K562 (cell line): ENCODE measurements at regions not wholly inside any gene's neighbourhood (a gene's known extent, or its start where the extent isn't known, plus 50 kb on each side); places are given as distances from the start of the nearest gene placed in this dataset.

Experiments
- BCLAF1 ChIP-seq, 2 experiments: fragments of 450-650 bp in 1 of 2; IDR thresholded peaks; 2 replicates each; pipeline ENCODE4 v1.6.1; 2011 to 2017; ENCODE audit warnings: low read depth in 2 of 2, antibody characterized with exemption in 1 of 2, borderline replicate concordance in 1 of 2, low read length in 1 of 2, mild to moderate bottlenecking in 1 of 2, mixed read lengths in 1 of 2; ENCODE audit not compliant: control insufficient read depth in 1 of 2
- CTCFL ChIP-seq: IDR thresholded peaks from 2 replicates; pipeline ENCODE4 v1.6.1; 2011; ENCODE audit warnings: borderline replicate concordance, low read depth, mild to moderate bottlenecking, moderate library complexity, low read length; ENCODE audit not compliant: insufficient read depth, poor library complexity, severe bottlenecking
- E2F5 ChIP-seq: sonication (generic); formaldehyde crosslinking; IDR thresholded peaks from 2 replicates; pipeline ENCODE4 v1.8.0; 2022; ENCODE audit warnings: mild to moderate bottlenecking, missing genetic modification reagents
- EWSR1 ChIP-seq: fragments of 450-650 bp; IDR thresholded peaks from 2 replicates; pipeline ENCODE4 v1.6.1; 2018; ENCODE audit warnings: borderline replicate concordance, mild to moderate bottlenecking, low read depth, moderate library complexity; ENCODE audit not compliant: partially characterized antibody
- GABPA ChIP-seq: fragments of 200-800 bp; sonication (Bioruptor generic); conservative IDR thresholded peaks from 2 replicates; pipeline ENCODE4 v1.6.1; 2016; ENCODE audit warnings: low read depth, missing genetic modification characterization, missing compliant biosample characterization
- PHF8 ChIP-seq: fragments of 200-600 bp; sonication (generic); IDR thresholded peaks from 2 replicates; pipeline ENCODE4 v1.6.1; 2012; ENCODE audit warnings: mixed run types, mild to moderate bottlenecking, inconsistent platforms, low read length, moderate library complexity, borderline replicate concordance
- RFX5 ChIP-seq: IDR thresholded peaks from 2 replicates; pipeline ENCODE4 v1.6.1; 2011; ENCODE audit warnings: low read depth, mild to moderate bottlenecking, improper control_type of control experiment, low read length
- SNIP1 ChIP-seq: fragments of 450-650 bp; IDR thresholded peaks from 2 replicates; pipeline ENCODE4 v1.7.1; 2017; ENCODE audit warnings: low read depth, mild to moderate bottlenecking
- SOX6 ChIP-seq: fragments of 450-650 bp; IDR thresholded peaks from 2 replicates; pipeline ENCODE4 v1.6.1; 2014; ENCODE audit warnings: mild to moderate bottlenecking
- ZNF121 ChIP-seq: sonication (generic); formaldehyde crosslinking; conservative IDR thresholded peaks from 2 replicates; pipeline ENCODE4 v1.8.0; 2022; ENCODE audit warnings: missing genetic modification reagents
- ZNF175 ChIP-seq: fragments of 200-800 bp; sonication (Bioruptor generic); IDR thresholded peaks from 2 replicates; pipeline ENCODE4 v1.6.1; 2016; ENCODE audit warnings: low read depth, mild to moderate bottlenecking, missing genetic modification characterization, missing compliant biosample characterization
- ZNF445 ChIP-seq: fragments of 250-450 bp; sonication (Bioruptor Pico); IDR thresholded peaks from 2 replicates; pipeline ENCODE4 v1.4.0; 2020; ENCODE audit warnings: low read depth, mild to moderate bottlenecking, moderate library complexity

- TF ChIP-seq SOX6 (peak; percentile 70), GABPA (no peak), E2F5 (CRISPR knock-in tag) (no peak), BCLAF1 (IDR thresholded peaks at IDR 0.05; ENCODE audit: borderline replicate concordance in 1 of 2, control insufficient read depth in 1 of 2, low read depth in 2 of 2, low read length in 1 of 2) (no peak), SNIP1 (no peak), PHF8 (no peak), CTCFL (peak; percentile 93), RFX5 (no peak), EWSR1 (no peak), ZNF445 (CRISPR knock-in tag) (no peak), ZNF175 (CRISPR knock-in tag) (no peak), ZNF121 (no peak)
Measured at GRCh38 chr10:44310762-44311562, 73.9 kb downstream of the CXCL12 start (continued).
